WTC11 (cell line): ENCODE measurements at regions not wholly inside any gene's neighbourhood (a gene's known extent, or its start where the extent isn't known, plus 50 kb on each side); places are given as distances from the start of the nearest gene placed in this dataset.

Experiments
- CREM ChIP-seq: sonication (generic); formaldehyde crosslinking; IDR thresholded peaks from 2 replicates; pipeline ENCODE4 v1.8.1; 2022; ENCODE audit warnings: mild to moderate bottlenecking, missing genetic modification reagents, moderate library complexity
- ZNF317 ChIP-seq: sonication (generic); formaldehyde crosslinking; IDR thresholded peaks from 2 replicates; pipeline ENCODE4 v1.8.1; 2023; ENCODE audit warnings: low read depth, mild to moderate bottlenecking, moderate library complexity, missing genetic modification reagents, borderline replicate concordance

GRCh38 chr2:51201295-51201694 is 169.4 kb upstream of the NRXN1 start:
- TF ChIP-seq ZNF317 (CRISPR knock-in tag) = no peak
- TF ChIP-seq CREM (CRISPR knock-in tag) = no peak
